Activated B cell treated with CpG ODN at 0.5 μM for 24 hours (primary cell): ENCODE measurements at regions not wholly inside any gene's neighbourhood (a gene's known extent, or its start where the extent isn't known, plus 50 kb on each side); places are given as distances from the start of the nearest gene placed in this dataset.

Experiments used
- ATAC-seq: fragments of 200-7000 bp; cut with Tn5 transposase; one replicate; pipeline ENCODE4 v1.10.0; 2021; ENCODE audit warnings: low read depth, mild to moderate bottlenecking, moderate library complexity
- CTCF ChIA-PET: fragments of 350-600 bp; sonication (Branson Sonifier 250); formaldehyde crosslinking; loops from one replicate; lab custom pipeline; 2021; ENCODE audit warnings: antibody characterized with exemption; lab: Charles Lee
- POLR2A ChIA-PET: fragments of 350-600 bp; sonication (Branson Sonifier 250); formaldehyde crosslinking; loops from one replicate; lab custom pipeline; 2021; ENCODE audit warnings: antibody characterized with exemption; lab: Charles Lee
- DNase-seq: peaks from one replicate; pipeline ENCODE4 v3.0.0; 2022
- H3K27ac Mint-ChIP-seq: one replicate; pipeline ENCODE4 v1.8.0; 2020; ENCODE audit warnings: mixed read lengths
- H3K27me3 Mint-ChIP-seq: one replicate; pipeline ENCODE4 v1.8.0; 2021; ENCODE audit warnings: mixed read lengths
- H3K36me3 Mint-ChIP-seq: one replicate; pipeline ENCODE4 v1.8.0; 2021; ENCODE audit warnings: low read depth, mixed read lengths
- H3K4me1 Mint-ChIP-seq: one replicate; pipeline ENCODE4 v1.8.0; 2021; ENCODE audit warnings: mixed read lengths
- H3K4me3 Mint-ChIP-seq: one replicate; pipeline ENCODE4 v1.8.0; 2020; ENCODE audit warnings: mild to moderate bottlenecking, mixed read lengths
- H3K9me3 Mint-ChIP-seq: one replicate; pipeline ENCODE4 v1.8.0; 2020; ENCODE audit warnings: mixed read lengths
- intact Hi-C: fragments of 100-400 bp; cut with micrococcal nuclease; formaldehyde crosslinking; loops from one replicate; pipeline ENCODE4 v1.15.1; 2024
- TF ChIP-seq, protein P1 (sequence below): fragments of 200-600 bp; IDR thresholded peaks from one replicate; pipeline ENCODE4 v1.8.0; 2022; ENCODE audit warnings: antibody characterized with exemption, mild to moderate bottlenecking

DNA sequence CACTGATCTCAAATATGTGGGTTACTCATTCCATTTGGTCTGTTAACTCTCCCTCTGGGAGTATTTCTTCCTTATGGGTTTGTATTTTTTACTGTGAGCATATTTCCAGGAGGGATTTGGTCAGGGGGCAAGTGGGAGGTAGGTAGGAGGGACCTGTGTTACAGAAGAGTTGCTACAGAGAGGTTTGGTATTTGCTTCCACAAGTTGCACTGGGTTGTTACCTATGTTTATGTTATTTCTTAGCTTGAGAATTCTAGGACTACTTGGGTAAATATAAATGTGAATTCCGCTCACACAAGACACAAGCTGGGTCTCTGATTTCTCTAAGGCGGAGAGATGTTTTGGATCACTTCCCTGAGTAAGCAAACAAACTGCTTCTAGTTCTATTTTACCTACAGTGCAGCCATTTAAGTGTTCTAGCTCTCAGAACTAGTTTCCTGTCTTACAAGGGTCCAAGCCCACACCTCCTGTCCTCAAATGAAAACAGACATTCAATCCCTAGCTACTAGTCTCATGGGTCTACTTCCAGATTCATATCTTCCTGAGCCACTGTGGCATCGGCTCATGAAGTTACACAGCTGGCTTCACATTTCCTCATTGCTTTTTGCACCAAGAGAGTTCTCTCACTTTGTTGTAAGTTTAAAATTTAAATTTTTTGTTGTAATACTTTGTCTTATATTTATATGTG lies 75.4 kb upstream of the PPP1R3C start:
- no peaks in the 10 kb centered on the region for H3K36me3 Mint-ChIP-seq
- no peaks in the 10 kb centered on the region for H3K4me1 Mint-ChIP-seq
- H3K9me3 Mint-ChIP-seq = no peaks in the 10 kb centered on the region
- ATAC-seq = no peak
- ChIA-PET POLR2A (no interaction called here), CTCF (no interaction called here)
- DNase-seq = no peak
- H3K27me3 Mint-ChIP-seq = peaks cover 10% of the 10 kb centered on the region
- TF ChIP-seq, protein P1, sequence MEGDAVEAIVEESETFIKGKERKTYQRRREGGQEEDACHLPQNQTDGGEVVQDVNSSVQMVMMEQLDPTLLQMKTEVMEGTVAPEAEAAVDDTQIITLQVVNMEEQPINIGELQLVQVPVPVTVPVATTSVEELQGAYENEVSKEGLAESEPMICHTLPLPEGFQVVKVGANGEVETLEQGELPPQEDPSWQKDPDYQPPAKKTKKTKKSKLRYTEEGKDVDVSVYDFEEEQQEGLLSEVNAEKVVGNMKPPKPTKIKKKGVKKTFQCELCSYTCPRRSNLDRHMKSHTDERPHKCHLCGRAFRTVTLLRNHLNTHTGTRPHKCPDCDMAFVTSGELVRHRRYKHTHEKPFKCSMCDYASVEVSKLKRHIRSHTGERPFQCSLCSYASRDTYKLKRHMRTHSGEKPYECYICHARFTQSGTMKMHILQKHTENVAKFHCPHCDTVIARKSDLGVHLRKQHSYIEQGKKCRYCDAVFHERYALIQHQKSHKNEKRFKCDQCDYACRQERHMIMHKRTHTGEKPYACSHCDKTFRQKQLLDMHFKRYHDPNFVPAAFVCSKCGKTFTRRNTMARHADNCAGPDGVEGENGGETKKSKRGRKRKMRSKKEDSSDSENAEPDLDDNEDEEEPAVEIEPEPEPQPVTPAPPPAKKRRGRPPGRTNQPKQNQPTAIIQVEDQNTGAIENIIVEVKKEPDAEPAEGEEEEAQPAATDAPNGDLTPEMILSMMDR = no peak
- intact Hi-C loops = no loop called here
- H3K27ac Mint-ChIP-seq = no peak overlapping the region
- no peak overlapping the region for H3K4me3 Mint-ChIP-seq

DNA sequence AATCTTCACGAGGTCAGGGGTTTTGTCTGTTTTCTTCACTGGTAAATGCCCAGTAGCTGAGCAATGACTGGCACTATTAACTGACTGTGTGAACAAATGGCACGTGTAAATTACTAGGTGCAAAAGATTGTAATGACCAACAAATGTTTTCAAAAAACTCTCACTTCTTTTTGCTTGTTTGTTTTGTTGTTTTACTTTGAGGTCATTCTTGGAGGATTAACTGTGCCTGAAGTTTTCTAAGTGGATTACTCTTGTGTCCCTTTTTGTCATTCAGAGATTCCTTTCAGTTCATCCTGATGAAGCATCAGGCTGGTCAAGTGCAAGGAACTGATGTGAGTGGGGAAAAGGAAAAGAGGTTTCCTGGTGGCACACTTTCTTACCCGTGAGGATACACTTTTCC lies 74.4 kb upstream of the PPP1R3C start:
- H3K9me3 Mint-ChIP-seq = no peaks in the 10 kb centered on the region
- no peaks in the 10 kb centered on the region for H3K4me1 Mint-ChIP-seq
- H3K27me3 Mint-ChIP-seq = peaks cover 10% of the 10 kb centered on the region
- H3K27ac Mint-ChIP-seq = no peak overlapping the region
- no peaks in the 10 kb centered on the region for H3K36me3 Mint-ChIP-seq
- TF ChIP-seq, protein P1 = no peak
- ChIA-PET CTCF (no interaction called here), POLR2A (no interaction called here)
- ATAC-seq = no peak
- no peak overlapping the region for H3K4me3 Mint-ChIP-seq
- DNase-seq = no peak
- intact Hi-C loops = no loop called here

DNA sequence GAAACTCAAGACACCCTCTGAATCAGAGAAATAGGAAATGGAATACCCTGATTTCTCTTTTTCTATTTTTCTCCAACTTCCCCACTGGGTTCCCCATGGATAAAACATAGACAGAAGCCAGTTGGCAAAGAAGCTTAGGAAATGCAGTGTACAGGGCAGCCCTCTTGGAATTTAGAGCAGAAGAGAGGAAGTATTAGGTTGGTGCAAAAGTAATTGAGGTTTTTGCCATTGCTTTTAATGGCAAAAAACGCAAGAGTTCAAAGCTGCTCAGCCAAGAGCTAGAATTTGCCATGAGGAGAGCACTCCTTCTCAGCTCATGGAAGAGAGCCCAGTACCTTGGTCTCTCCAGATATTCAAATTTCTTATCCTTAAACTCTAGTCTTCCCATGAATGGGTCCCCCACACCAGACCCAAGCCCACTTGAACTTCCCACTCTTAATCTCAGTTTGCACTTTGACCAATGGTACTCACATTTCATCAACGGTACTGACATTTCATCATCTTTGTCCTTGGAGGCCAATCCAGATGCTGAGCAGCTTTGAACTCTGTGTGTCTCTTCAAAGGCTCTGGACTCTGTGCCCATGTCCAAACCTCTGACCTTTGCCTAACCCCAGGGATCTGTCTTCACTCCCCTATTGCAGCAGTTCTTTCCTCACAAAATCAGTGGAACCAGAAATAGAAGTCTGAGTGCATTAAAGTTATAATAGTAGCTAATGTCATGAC lies 73.2 kb upstream of the PPP1R3C start:
- Mint-ChIP-seq H3K4me1 (no peaks in the 10 kb centered on the region), H3K27ac (no peak overlapping the region), H3K27me3 (peaks cover 14% of the 10 kb centered on the region), H3K36me3 (no peaks in the 10 kb centered on the region), H3K9me3 (no peaks in the 10 kb centered on the region), H3K4me3 (no peak overlapping the region)
- intact Hi-C loops = no loop called here
- CTCF ChIA-PET = no interaction called here
- POLR2A ChIA-PET = no interaction called here
- no peak for DNase-seq
- no peak for ATAC-seq
- TF ChIP-seq, protein P1 = no peak

DNA sequence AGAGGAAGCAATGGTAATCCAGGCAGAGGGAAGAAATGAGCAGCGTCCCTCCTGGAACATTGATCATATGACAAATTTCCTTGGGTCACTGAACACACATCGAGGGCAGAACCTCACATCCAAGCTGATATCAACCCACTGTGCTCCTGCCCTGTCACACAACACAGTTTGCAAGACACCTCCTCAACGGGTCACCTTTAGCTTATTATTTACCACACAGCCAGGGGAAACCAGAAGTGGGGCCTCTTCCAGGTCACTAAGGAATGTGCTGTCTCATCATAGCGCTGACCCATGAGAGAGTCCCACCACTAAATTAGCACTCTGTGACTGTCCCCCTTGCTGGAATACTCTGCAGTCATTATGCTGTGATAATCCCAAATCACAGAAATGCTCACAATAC lies 69.7 kb upstream of the PPP1R3C start:
- H3K4me3 Mint-ChIP-seq = no peak overlapping the region
- no peak for DNase-seq
- intact Hi-C loops = no loop called here
- CTCF ChIA-PET = no interaction called here
- no peak for ATAC-seq
- H3K27me3 Mint-ChIP-seq = peaks cover 12% of the 10 kb centered on the region
- POLR2A ChIA-PET = no interaction called here
- no peak overlapping the region for H3K27ac Mint-ChIP-seq
- no peaks in the 10 kb centered on the region for H3K36me3 Mint-ChIP-seq
- H3K9me3 Mint-ChIP-seq = no peaks in the 10 kb centered on the region
- TF ChIP-seq, protein P1 = no peak
- H3K4me1 Mint-ChIP-seq = no peaks in the 10 kb centered on the region

DNA sequence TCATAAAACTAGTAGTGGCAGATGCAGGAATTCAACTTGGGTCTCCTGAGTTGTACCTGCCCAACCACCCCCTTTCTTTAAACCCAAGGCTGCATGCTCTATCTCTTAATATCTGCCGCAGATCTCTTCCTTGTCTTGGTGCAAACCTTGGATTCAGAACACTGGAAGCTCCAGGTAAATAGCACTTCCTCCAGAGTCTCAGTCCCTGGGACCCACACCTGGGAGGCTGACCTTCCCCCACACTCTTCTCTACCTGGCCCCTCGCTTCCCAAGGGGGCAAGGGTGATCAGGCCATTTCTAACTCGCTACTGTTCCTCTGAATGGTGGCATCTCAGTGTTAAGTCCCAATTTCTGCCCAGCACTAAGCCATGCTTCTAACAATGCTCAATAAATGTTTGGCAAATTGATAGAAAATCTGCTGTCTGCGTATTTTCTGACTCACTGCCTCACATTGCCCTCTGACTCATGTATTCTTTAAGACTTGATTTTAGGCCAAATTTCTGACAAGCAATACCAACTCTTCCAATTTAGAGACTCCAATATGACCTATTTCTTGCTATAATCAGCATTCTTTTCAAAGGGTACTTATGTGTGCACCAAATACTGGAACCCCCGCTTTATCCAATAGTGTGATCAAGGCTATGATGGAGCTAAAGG lies 68.0 kb upstream of the PPP1R3C start:
- Mint-ChIP-seq H3K27ac (no peak overlapping the region), H3K36me3 (no peaks in the 10 kb centered on the region), H3K27me3 (peaks cover 9% of the 10 kb centered on the region), H3K4me3 (no peak overlapping the region), H3K9me3 (no peaks in the 10 kb centered on the region), H3K4me1 (no peaks in the 10 kb centered on the region)
- CTCF ChIA-PET = no interaction called here
- DNase-seq (no peak), ATAC-seq (no peak)
- POLR2A ChIA-PET = no interaction called here
- TF ChIP-seq, protein P1 = no peak
- intact Hi-C loops = no loop called here
